CD4-positive, alpha-beta T cell treated with Interleukin-10 for 1 hour (primary cell): ENCODE measurements at regions not wholly inside any gene's neighbourhood (a gene's known extent, or its start where the extent isn't known, plus 50 kb on each side); places are given as distances from the start of the nearest gene placed in this dataset.
A peak's percentile ranks its signal among the peaks of the same experiment; 100 is the strongest.
"Not testable (repeated sequence)": the region's sequence is repeated elsewhere in the genome, so short reads cannot be mapped to it uniquely, and the experiment has no call there.

ENCODE experiments used
- DNase-seq: peaks from one replicate; pipeline ENCODE4 v3.0.0-alpha.2; 2020

GRCh38 chr1:38497921-38498656 lies 361.5 kb downstream of the RRAGC start:
- no peak for DNase-seq

- not testable (repeated sequence) for DNase-seq
These were observed 366.3 kb downstream of the RRAGC start for GRCh38 chr1:38493306-38493705.

GRCh38 chr1:38489844-38490270 lies 369.7 kb downstream of the RRAGC start:
- peak; percentile 24 for DNase-seq

- DNase-seq: no peak
These were observed 371.2 kb downstream of the RRAGC start for GRCh38 chr1:38488162-38488898.

- DNase-seq: no peak
These were observed 372.2 kb downstream of the RRAGC start for GRCh38 chr1:38487396-38487795.

GRCh38 chr1:38486085-38486484 lies 373.5 kb downstream of the RRAGC start:
- no peak for DNase-seq

GRCh38 chr1:38481871-38482826 lies 377.4 kb downstream of the RRAGC start:
- no peak for DNase-seq

- not testable (repeated sequence) for DNase-seq
These were observed 379.9 kb downstream of the RRAGC start for GRCh38 chr1:38479662-38480061.

GRCh38 chr1:38477811-38478210 lies 381.8 kb downstream of the RRAGC start:
- no peak for DNase-seq

- no peak for DNase-seq
These were observed 382.8 kb downstream of the RRAGC start for GRCh38 chr1:38476850-38477178.

GRCh38 chr1:38476111-38476849 lies 383.3 kb downstream of the RRAGC start:
- DNase-seq: no peak

GRCh38 chr1:38475624-38476005 lies 384.0 kb downstream of the RRAGC start:
- DNase-seq: no peak

GRCh38 chr1:38474738-38475623 lies 384.6 kb downstream of the RRAGC start:
- no peak for DNase-seq

- no peak for DNase-seq
These were observed 393.1 kb downstream of the RRAGC start for GRCh38 chr1:38466487-38466886.

- DNase-seq: no peak
These were observed 394.1 kb downstream of the RRAGC start for GRCh38 chr1:38465460-38465859.

- no peak for DNase-seq
These were observed 395.4 kb downstream of the RRAGC start for GRCh38 chr1:38464071-38464661.

- DNase-seq: no peak
These were observed 396.5 kb downstream of the RRAGC start for GRCh38 chr1:38463074-38463473.

GRCh38 chr1:38456531-38456876 lies 403.1 kb downstream of the RRAGC start:
- DNase-seq: no peak

- DNase-seq: no peak
These were observed 403.6 kb downstream of the RRAGC start for GRCh38 chr1:38455829-38456530.

GRCh38 chr1:38454749-38455441 lies 404.7 kb downstream of the RRAGC start:
- DNase-seq: no peak
